Left ventricle myocardium superior (tissue), 1 donor: ENCODE measurements at regions not wholly inside any gene's neighbourhood (a gene's known extent, or its start where the extent isn't known, plus 50 kb on each side); places are given as distances from the start of the nearest gene placed in this dataset.
"Not testable (repeated sequence)": the region's sequence is repeated elsewhere in the genome, so short reads cannot be mapped to it uniquely, and the experiment has no call there.

ENCODE experiments used
- ATAC-seq: fragments of 200-7000 bp; cut with Tn5 transposase; one replicate; pipeline ENCODE4 v1.9.1; 2020; ENCODE audit warnings: mild to moderate bottlenecking, moderate library complexity
- DNase-seq: peaks from one replicate; pipeline ENCODE4 v3.0.0-alpha.2; 2020
- intact Hi-C: fragments of 100-400 bp; cut with micrococcal nuclease; formaldehyde crosslinking; loops from one replicate; pipeline ENCODE4 v1.11.0; 2022
- donor health status: DM: no; HTN: yes; CAD: no; lungs with severe emphysema.

- no peak for DNase-seq
- intact Hi-C loops: no loop called here
- no peak for ATAC-seq
Measured at GRCh38 chr18:42363446-42364441, 408.7 kb downstream of the PIK3C3 start.

GRCh38 chr18:42364766-42365165 lies 409.7 kb downstream of the PIK3C3 start:
- intact Hi-C loops: no loop called here
- DNase-seq (no peak), ATAC-seq (no peak)

- intact Hi-C loops: no loop called here
- ATAC-seq (no peak), DNase-seq (no peak)
Measured at GRCh38 chr18:42365591-42365990, 410.6 kb downstream of the PIK3C3 start.

- DNase-seq: no peak
- intact Hi-C loops: no loop called here
- ATAC-seq: no peak
Measured at GRCh38 chr18:42373584-42373983, 418.6 kb downstream of the PIK3C3 start.

- DNase-seq (no peak), ATAC-seq (no peak)
- intact Hi-C loops: no loop called here
Measured at GRCh38 chr18:42374961-42375360, 419.9 kb downstream of the PIK3C3 start.

- DNase-seq, ATAC-seq, intact Hi-C loops: not testable (repeated sequence)
Measured at GRCh38 chr18:42378854-42379253, 423.8 kb downstream of the PIK3C3 start.

GRCh38 chr18:42381236-42381635 lies 426.2 kb downstream of the PIK3C3 start:
- DNase-seq, ATAC-seq, intact Hi-C loops: not testable (repeated sequence)

GRCh38 chr18:42392416-42392815 lies 437.4 kb downstream of the PIK3C3 start:
- DNase-seq: no peak
- no peak for ATAC-seq
- intact Hi-C loops: no loop called here

- DNase-seq: no peak
- ATAC-seq: no peak
- intact Hi-C loops: no loop called here
Measured at GRCh38 chr18:42392926-42393325, 437.9 kb downstream of the PIK3C3 start.

GRCh38 chr18:42394238-42394637 lies 439.2 kb downstream of the PIK3C3 start:
- intact Hi-C loops: no loop called here
- ATAC-seq (no peak), DNase-seq (no peak)

- ATAC-seq: no peak
Measured at GRCh38 chr18:42401131-42401673, 446.2 kb downstream of the PIK3C3 start.

GRCh38 chr18:42404151-42404550 lies 449.1 kb downstream of the PIK3C3 start:
- intact Hi-C loops: no loop called here
- no peak for DNase-seq
- ATAC-seq: no peak

More at GRCh38 chr18:42401131-42401673, 446.2 kb downstream of the PIK3C3 start:
- intact Hi-C loops: no loop called here
- DNase-seq: no peak

- no peak for ATAC-seq
- intact Hi-C loops: no loop called here
- no peak for DNase-seq
Measured at GRCh38 chr18:42409005-42409404, 454.0 kb downstream of the PIK3C3 start.

GRCh38 chr18:42412281-42412680 lies 457.2 kb downstream of the PIK3C3 start:
- no peak for DNase-seq

GRCh38 chr18:42412896-42413295 lies 457.9 kb downstream of the PIK3C3 start:
- intact Hi-C loops: no loop called here
- no peak for ATAC-seq
- no peak for DNase-seq

More at GRCh38 chr18:42412281-42412680, 457.2 kb downstream of the PIK3C3 start:
- ATAC-seq: no peak
- intact Hi-C loops: no loop called here

- intact Hi-C loops: no loop called here
- DNase-seq (no peak), ATAC-seq (no peak)
Measured at GRCh38 chr18:42413870-42414269, 458.8 kb downstream of the PIK3C3 start.

- ATAC-seq: peak; percentile 79
- intact Hi-C loops: no loop called here
- DNase-seq: no peak
Measured at GRCh38 chr18:42414756-42415454, 459.9 kb downstream of the PIK3C3 start.

- intact Hi-C loops: no loop called here
- DNase-seq (no peak), ATAC-seq (no peak)
Measured at GRCh38 chr18:42417189-42417588, 462.2 kb downstream of the PIK3C3 start.

GRCh38 chr18:42418121-42418520 lies 463.1 kb downstream of the PIK3C3 start:
- ATAC-seq (no peak), DNase-seq (no peak)
- intact Hi-C loops: no loop called here

GRCh38 chr18:42425025-42425424 lies 470.0 kb downstream of the PIK3C3 start:
- ATAC-seq (no peak), DNase-seq (no peak)
- intact Hi-C loops: no loop called here
